Small intestine (tissue), 7 donors: ENCODE measurements at regions not wholly inside any gene's neighbourhood (a gene's known extent, or its start where the extent isn't known, plus 50 kb on each side); places are given as distances from the start of the nearest gene placed in this dataset.

Experiments used
- DNase-seq, 2 donors: peaks; one replicate each; pipeline versions ENCODE4 v3.0.0 to v3.0.0-alpha.2; 2013
- FAIRE-seq: peaks from 2 replicates; lab custom pipeline; 2012; peaks lifted over from hg19 to GRCh38; lab: Jason Lieb, UNC
- H3K27ac ChIP-seq, 3 donors: one replicate each; pipeline ENCODE4 v1.5.1; 2013; ENCODE audit warnings: low read length in 2 of 3, mild to moderate bottlenecking in 2 of 3, control low read depth in 1 of 3, inconsistent platforms in 1 of 3, low read depth in 1 of 3, moderate library complexity in 1 of 3
- H3K27me3 ChIP-seq, 3 donors: one replicate each; pipeline ENCODE4 v1.6.1; 2013; ENCODE audit warnings: low read length in 3 of 3, inconsistent platforms in 1 of 3; ENCODE audit not compliant: control insufficient read depth in 3 of 3, insufficient read depth in 3 of 3
- H3K36me3 ChIP-seq, 3 donors: one replicate each; pipeline ENCODE4 v1.6.1; 2013; ENCODE audit warnings: low read length in 3 of 3, inconsistent platforms in 1 of 3, low read depth in 1 of 3, mild to moderate bottlenecking in 1 of 3, moderate library complexity in 1 of 3; ENCODE audit not compliant: control insufficient read depth in 3 of 3, insufficient read depth in 2 of 3
- H3K4me1 ChIP-seq, 3 donors: one replicate each; pipeline ENCODE4 v1.6.1; 2013; ENCODE audit warnings: low read length in 2 of 3, inconsistent platforms in 1 of 3, low read depth in 1 of 3, mild to moderate bottlenecking in 1 of 3, moderate library complexity in 1 of 3; ENCODE audit not compliant: control insufficient read depth in 3 of 3, insufficient read depth in 2 of 3
- H3K4me3 ChIP-seq, 3 donors: one replicate each; pipeline ENCODE4 v1.5.1; 2013; ENCODE audit warnings: low read length in 3 of 3, control low read depth in 1 of 3, inconsistent platforms in 1 of 3, low read depth in 1 of 3, mild to moderate bottlenecking in 1 of 3, moderate library complexity in 1 of 3
- H3K9me3 ChIP-seq, 2 donors: one replicate each; pipeline ENCODE4 v1.6.1; 2013; ENCODE audit warnings: low read depth in 1 of 2, low read length in 1 of 2; ENCODE audit not compliant: control insufficient read depth in 2 of 2, insufficient read depth in 1 of 2
- WGBS, 3 donors: extraction: QIAGEN DNeasy Blood & Tissue Kit; methylation state at CpG; one replicate each; pipeline ENCODE4 v1.1.7; 2013; 5-methylcytosine and 5-hydroxymethylcytosine counted together
- donor health status: healthy with polysubstance abuse.
- donor health status: control.
- donor health status: control.
- donor health status: Bipolar disorder and iron deficiency.
- donor health status: healthy.

DNA sequence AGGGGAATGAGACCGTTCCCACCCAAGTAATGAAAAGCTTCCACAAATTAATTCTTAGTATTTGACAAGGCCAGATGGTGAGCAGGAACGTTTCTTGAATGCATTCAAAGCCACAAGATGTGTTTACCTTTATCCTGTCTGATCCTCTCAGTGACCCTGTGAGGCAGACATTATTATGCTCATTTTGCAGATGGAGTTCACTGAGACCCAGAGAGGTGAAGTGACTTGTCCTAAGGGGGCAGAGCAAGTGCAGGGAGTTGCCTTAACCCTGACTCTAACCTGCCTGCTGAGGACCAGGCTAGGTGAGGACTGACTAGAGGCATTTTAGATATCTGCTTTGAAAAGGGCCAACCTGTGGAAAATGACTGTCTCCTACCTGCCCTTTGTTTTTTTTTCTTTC lies 156.7 kb downstream of the HAPSTR1 start:
- 23 to 36% (median 36%) methylated on average over 2 of the region's 2 CpGs for WGBS, 3 donors
- Histone ChIP-seq H3K27ac (no peak overlapping the region), H3K4me3 (no peak overlapping the region), H3K27me3 (no peaks in the 10 kb centered on the region), H3K9me3 (no peaks in the 10 kb centered on the region), H3K36me3 (no peaks in the 10 kb centered on the region), H3K4me1 (no peaks in the 10 kb centered on the region)
- FAIRE-seq (no peak), DNase-seq (no peak)

DNA sequence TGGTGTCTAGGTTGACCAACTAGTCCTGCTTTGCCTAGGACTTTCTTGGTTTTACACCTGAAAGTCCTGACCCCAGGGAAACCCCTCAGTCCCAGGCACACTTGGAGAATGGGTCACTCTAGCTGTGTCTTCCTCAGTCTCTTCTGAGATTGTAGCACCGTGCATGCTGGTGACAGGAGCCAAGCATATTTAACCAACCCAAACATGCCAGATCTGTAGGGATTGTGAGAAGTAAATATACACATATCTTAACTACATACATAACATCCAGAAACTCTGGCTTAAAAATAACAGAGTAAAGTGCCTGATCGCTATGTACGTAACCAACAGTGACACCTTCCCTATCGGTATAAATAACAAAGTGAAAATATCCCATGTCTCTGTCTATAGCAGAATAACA lies 158.1 kb downstream of the HAPSTR1 start:
- Histone ChIP-seq H3K4me1 (no peaks in the 10 kb centered on the region), H3K27ac (no peak overlapping the region), H3K4me3 (no peak overlapping the region), H3K27me3 (no peaks in the 10 kb centered on the region), H3K36me3 (no peaks in the 10 kb centered on the region), H3K9me3 (no peaks in the 10 kb centered on the region)
- FAIRE-seq, result no peak
- DNase-seq, result no peak
- WGBS, 3 donors, result 76 to 81% (median 77%) methylated on average over 4 of the region's 4 CpGs

DNA sequence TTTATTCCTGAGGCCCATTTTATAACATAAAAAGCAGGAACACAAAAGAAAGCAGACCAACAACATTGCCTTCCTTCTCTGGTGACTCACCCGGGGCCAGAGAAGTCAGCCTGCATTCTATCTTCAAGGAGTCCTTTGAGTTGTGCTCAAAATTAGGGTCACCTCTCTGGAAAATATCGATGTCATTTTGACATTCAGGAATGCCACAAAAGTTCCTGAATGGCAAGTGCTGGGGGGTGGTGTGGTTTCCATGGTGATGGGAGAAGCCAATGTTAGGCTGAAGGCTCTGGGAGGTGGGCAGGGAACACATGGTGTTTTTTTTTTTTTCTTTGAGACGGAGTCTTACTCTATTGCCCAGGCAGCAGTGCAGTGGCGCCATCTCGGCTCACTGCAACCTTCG lies 159.6 kb downstream of the HAPSTR1 start:
- no peak for FAIRE-seq
- H3K4me3 ChIP-seq, result no peak overlapping the region
- DNase-seq, result no peak
- no peaks in the 10 kb centered on the region for H3K9me3 ChIP-seq
- no peaks in the 10 kb centered on the region for H3K4me1 ChIP-seq
- no peaks in the 10 kb centered on the region for H3K36me3 ChIP-seq
- 87 to 89% (median 89%) methylated on average over 6 of the region's 6 CpGs for WGBS, 3 donors
- peaks cover 0 to 4% (median 0%) of the 10 kb centered on the region in 3 donors for H3K27me3 ChIP-seq
- H3K27ac ChIP-seq, result no peak overlapping the region

DNA sequence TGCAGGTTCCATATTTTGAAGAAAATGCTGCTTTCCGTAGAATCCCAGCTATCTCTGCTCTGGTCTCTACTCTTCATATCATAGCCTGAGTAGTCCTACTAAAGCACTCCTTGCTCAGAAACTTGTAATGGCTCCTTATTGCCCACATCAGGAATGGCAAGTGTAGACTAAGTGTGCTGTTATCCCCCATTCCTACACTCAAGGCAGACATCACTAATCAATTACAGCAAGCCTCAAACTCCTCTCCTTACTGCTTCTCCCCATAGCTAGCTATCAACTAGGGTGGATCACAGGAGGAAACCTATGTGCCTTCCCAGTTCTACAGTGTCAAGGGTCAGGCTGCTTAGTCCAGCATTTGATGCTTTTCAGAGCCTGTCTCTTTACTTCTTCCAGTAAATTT lies 163.4 kb downstream of the HAPSTR1 start:
- H3K4me3 ChIP-seq, result no peak overlapping the region
- WGBS, 3 donors, result 55 to 95% (median 92%) methylated on average over 1 of the region's 1 CpG
- H3K27ac ChIP-seq, result no peak overlapping the region
- DNase-seq (no peak), FAIRE-seq (no peak)
- H3K36me3 ChIP-seq, result no peaks in the 10 kb centered on the region
- no peaks in the 10 kb centered on the region for H3K9me3 ChIP-seq
- H3K4me1 ChIP-seq, result no peaks in the 10 kb centered on the region
- peaks cover 0 to 4% (median 0%) of the 10 kb centered on the region in 3 donors for H3K27me3 ChIP-seq

DNA sequence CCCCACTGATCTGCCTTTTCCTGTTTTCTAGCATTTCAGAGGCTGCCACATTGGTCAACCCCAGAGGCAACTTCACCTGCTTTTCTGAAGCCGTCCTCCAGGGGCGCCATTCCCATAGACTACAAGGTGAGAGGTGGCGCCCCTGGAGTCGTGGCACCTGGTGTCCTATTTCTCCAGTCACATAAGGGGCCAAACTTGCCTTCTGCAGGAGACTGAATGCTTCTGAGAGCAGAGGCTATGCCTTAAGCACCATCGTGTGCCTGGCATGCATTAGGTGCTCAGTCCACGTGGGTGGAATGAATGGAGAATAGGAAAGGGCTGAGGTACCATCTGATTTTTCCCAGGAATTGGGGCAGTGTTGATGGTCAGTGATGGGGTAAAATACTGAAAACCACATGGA lies 164.8 kb downstream of the HAPSTR1 start:
- 27 to 29% (median 27%) methylated on average over 6 of the region's 6 CpGs for WGBS, 3 donors
- Histone ChIP-seq H3K4me3 (no peak overlapping the region), H3K36me3 (no peaks in the 10 kb centered on the region), H3K4me1 (no peaks in the 10 kb centered on the region), H3K27ac (no peak overlapping the region), H3K27me3 (peaks cover 0 to 4% (median 0%) of the 10 kb centered on the region in 3 donors), H3K9me3 (no peaks in the 10 kb centered on the region)
- peak; percentile 28 to 43 for DNase-seq
- FAIRE-seq, result no peak

DNA sequence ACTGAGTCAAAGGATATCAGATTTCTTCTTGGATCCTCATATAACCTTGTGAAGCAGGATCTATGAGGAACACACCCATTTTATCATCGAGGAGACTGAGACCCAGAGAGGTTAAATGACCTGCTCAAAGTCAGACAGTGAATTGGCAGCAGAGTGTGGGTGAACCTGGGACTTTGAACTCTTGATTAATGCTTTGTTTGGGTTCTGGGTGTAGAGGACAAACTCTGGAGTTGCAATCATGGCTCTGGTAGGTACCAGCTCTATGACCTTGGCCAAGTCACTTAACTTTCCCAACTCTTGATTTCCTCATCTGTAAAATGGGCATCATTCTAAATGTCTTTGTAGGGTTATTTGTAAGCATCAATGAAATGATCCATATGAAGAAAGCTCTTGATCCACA lies 166.4 kb downstream of the HAPSTR1 start:
- Histone ChIP-seq H3K27me3 (peaks cover 0 to 4% (median 0%) of the 10 kb centered on the region in 3 donors), H3K4me3 (no peak overlapping the region), H3K4me1 (no peaks in the 10 kb centered on the region), H3K9me3 (no peaks in the 10 kb centered on the region), H3K27ac (no peak overlapping the region), H3K36me3 (no peaks in the 10 kb centered on the region)
- peak in 1 of 2 donors; percentile 53 for DNase-seq
- 9 to 71% (median 30%) methylated on average over 1 of the region's 1 CpG for WGBS, 3 donors
- FAIRE-seq, result no peak

DNA sequence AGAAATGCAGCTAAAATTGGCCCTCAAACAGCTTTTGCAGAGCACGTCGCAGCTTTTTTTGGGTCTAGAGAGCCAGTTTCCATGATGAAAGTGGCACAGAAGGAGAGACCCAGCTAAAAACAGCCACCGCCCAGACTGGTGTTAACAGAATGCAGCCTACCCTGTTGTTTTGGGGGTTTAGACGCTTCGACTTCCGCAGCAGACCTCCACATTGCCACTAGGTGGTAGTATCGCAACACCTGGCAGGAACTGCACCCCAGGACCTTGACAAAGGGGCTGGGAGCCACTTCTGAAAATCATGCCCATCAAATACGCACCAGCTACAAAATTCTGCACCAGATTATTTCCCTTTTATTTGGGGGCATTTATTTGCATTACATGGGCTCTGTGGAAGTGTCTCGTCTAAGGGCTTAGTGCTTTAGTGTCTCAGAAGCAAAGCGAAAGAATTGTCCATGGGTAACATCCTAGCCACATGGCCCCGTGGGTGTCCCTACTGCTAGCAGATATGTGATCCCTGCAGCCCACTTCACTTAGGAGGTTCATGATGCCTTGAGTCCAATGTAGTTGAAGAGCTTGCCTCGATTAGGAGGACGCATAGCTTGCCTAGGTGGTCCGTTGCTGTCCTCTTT lies 167.1 kb downstream of the HAPSTR1 start:
- Histone ChIP-seq H3K9me3 (no peaks in the 10 kb centered on the region), H3K27ac (no peak overlapping the region), H3K4me1 (no peaks in the 10 kb centered on the region), H3K36me3 (no peaks in the 10 kb centered on the region), H3K27me3 (peaks cover 0 to 4% (median 0%) of the 10 kb centered on the region in 3 donors), H3K4me3 (no peak overlapping the region)
- DNase-seq, result peak; percentile 36 to 56
- 43 to 51% (median 48%) methylated on average over 14 of the region's 14 CpGs for WGBS, 3 donors
- no peak for FAIRE-seq

DNA sequence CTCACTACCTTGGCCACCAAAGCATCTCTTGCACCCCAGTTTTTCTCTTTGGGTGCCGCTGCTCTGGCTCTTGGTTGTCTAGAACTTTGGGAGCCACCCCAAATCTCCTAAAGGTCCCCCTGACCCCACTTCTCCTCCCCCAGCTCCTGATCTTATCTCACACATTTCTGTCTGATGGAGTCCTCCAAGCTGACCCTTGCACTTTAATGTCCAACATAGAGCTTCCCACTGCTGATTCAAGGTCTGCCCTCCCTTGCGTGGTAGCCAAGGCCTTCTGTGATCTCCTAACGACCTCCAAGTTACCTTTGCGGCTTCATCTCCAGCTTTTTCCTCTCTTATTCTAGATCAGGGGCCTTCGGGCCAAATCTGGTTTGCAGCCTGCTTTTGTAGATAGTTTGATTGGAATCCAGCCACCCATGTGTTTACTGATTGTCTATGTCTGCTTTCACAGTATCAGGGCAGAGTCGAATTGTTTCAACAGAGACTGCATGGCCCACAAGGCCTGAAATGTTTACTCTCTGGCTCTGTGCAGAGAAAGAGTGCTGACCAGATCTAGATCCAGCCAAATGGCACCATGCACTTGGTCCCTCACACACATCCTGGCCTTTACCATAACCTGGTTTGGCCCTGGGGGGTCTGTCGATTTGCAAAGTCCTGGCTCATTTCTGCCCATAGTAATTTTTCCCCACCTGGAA lies 168.6 kb downstream of the HAPSTR1 start:
- WGBS, 3 donors, result 55 to 63% (median 57%) methylated on average over 7 of the region's 7 CpGs

More for the DNA sequence above, 168.6 kb downstream of the HAPSTR1 start:
- DNase-seq (no peak), FAIRE-seq (no peak)
- Histone ChIP-seq H3K4me3 (no peak overlapping the region), H3K27ac (no peak overlapping the region), H3K4me1 (no peaks in the 10 kb centered on the region), H3K27me3 (no peaks in the 10 kb centered on the region), H3K36me3 (no peaks in the 10 kb centered on the region), H3K9me3 (no peaks in the 10 kb centered on the region)
